ENCODE measurements at regions not wholly inside any gene's neighbourhood (a gene's known extent, or its start where the extent isn't known, plus 50 kb on each side); places are given as distances from the start of the nearest gene placed in this dataset.

GRCh38 chr6:2563635-2564034, 187.1 kb downstream of the MYLK4 start:
- no peak for ATAC-seq
- Histone ChIP-seq H3K9ac (ENCODE audit: low read length) (no peak overlapping the region), H3K9me3 (ENCODE audit: control insufficient read depth in 1 of 2, insufficient read depth in 1 of 2, low read depth in 1 of 2, low read length in 2 of 2) (no peaks in the 10 kb centered on the region), H3K27me3 (ENCODE audit: insufficient read depth, low read length) (no peaks in the 10 kb centered on the region), H3K36me3 (ENCODE audit: control insufficient read depth in 1 of 2, insufficient read depth in 2 of 2, low read length in 2 of 2) (no peaks in the 10 kb centered on the region), H3K27ac (ENCODE audit: low read depth, low read length) (no peak overlapping the region), H3K9me2 (ENCODE audit: insufficient read depth) (no peaks in the 10 kb centered on the region), H2AFZ (ENCODE audit: low read depth, low read length, poor library complexity, severe bottlenecking) (no peak overlapping the region), H3K4me2 (ENCODE audit: low read length) (no peak overlapping the region), H3K79me2 (ENCODE audit: insufficient read depth, low read length) (no peaks in the 10 kb centered on the region), H3K4me3 (replicated peaks in 1 of 2; ENCODE audit: low read depth in 1 of 2, low read length in 2 of 2) (no peak overlapping the region), H3K4me1 (ENCODE audit: control insufficient read depth in 1 of 2, insufficient read depth in 2 of 2, low read length in 2 of 2) (no peaks in the 10 kb centered on the region), H4K20me1 (ENCODE audit: insufficient read depth) (no peaks in the 10 kb centered on the region)
- no peak for TF ChIP-seq MAX (IDR thresholded peaks at IDR 0.05)
- no peak for TF ChIP-seq EGR1 (IDR thresholded peaks at IDR 0.05; ENCODE audit: low read depth)
- no peak for TF ChIP-seq TCF7L2 (IDR thresholded peaks at IDR 0.05; ENCODE audit: borderline replicate concordance, extremely low read depth, insufficient read depth, insufficient read length)
- TF ChIP-seq REST (IDR thresholded peaks at IDR 0.05; ENCODE audit: low read depth): no peak
- no peak for TF ChIP-seq ZBTB33 (IDR thresholded peaks at IDR 0.05; ENCODE audit: extremely low read depth, insufficient replicate concordance, low read length)
- ChIA-PET CTCF (no interaction called here), POLR2A (no interaction called here), RAD21 (ENCODE audit: low non-redundant PET in 1 of 2, low total read pairs in 2 of 2, uncharacterized antibody in 2 of 2, unreplicated experiment in 2 of 2) (no interaction called here)
- DNase-seq (ENCODE audit: low read depth, low spot score): no peak
- no TSS peak for BruUV-seq (replicated peaks)
- intact Hi-C loops (cut with micrococcal nuclease): no loop called here

Data from HCT116 (cell line).